Psoas muscle (tissue), 7 donors: ENCODE measurements at regions not wholly inside any gene's neighbourhood (a gene's known extent, or its start where the extent isn't known, plus 50 kb on each side); places are given as distances from the start of the nearest gene placed in this dataset.

ENCODE experiments used
- ATAC-seq, 4 donors: fragments of 200-7000 bp; cut with Tn5 transposase; one replicate each; pipeline ENCODE4 v1.9.1; 2020; ENCODE audit warnings: moderate library complexity in 3 of 4, mild to moderate bottlenecking in 2 of 4
- DNase-seq, 2 donors: peaks; one replicate each; pipeline ENCODE4 v3.0.0-alpha.2; 2020
- H3K27ac ChIP-seq: fragments of 200-600 bp; one replicate; pipeline ENCODE4 v1.8.0; 2022
- H3K27me3 ChIP-seq, 3 donors: fragments of 200-600 bp in 1 of 3; one replicate each; pipeline versions ENCODE4 v1.6.1 to v1.8.0; 2013 to 2022; ENCODE audit warnings: low read length in 2 of 3, mild to moderate bottlenecking in 2 of 3, moderate library complexity in 1 of 3; ENCODE audit not compliant: insufficient read depth in 3 of 3
- H3K36me3 ChIP-seq, 2 donors: fragments of 200-600 bp in 1 of 2; one replicate each; pipeline versions ENCODE4 v1.6.1 to v1.8.0; 2013 to 2022; ENCODE audit warnings: low read depth in 1 of 2, mild to moderate bottlenecking in 1 of 2, moderate library complexity in 1 of 2; ENCODE audit not compliant: insufficient read depth in 1 of 2
- H3K4me1 ChIP-seq: fragments of 200-600 bp; one replicate; pipeline ENCODE4 v1.8.0; 2022
- H3K4me3 ChIP-seq: fragments of 200-600 bp; one replicate; pipeline ENCODE4 v1.8.0; 2022; ENCODE audit warnings: mild to moderate bottlenecking
- H3K9me3 ChIP-seq: fragments of 200-600 bp; one replicate; pipeline ENCODE4 v1.8.0; 2022
- CTCF ChIP-seq: fragments of 200-600 bp; IDR thresholded peaks from one replicate; pipeline ENCODE4 v1.8.0; 2022; ENCODE audit warnings: antibody characterized with exemption
- WGBS, 3 donors: extraction: QIAGEN DNeasy Blood & Tissue Kit; methylation state at CpG; one replicate each; pipeline versions ENCODE4 v1.1.6 to v1.1.7; 2013; 5-methylcytosine and 5-hydroxymethylcytosine counted together
- intact Hi-C, 2 donors: fragments of 100-400 bp; cut with DNase I; formaldehyde crosslinking; loops; one replicate each; pipeline versions ENCODE4 v1.11.0 to v1.14.2; 2022
- donor health status: healthy with polysubstance abuse.
- donor health status: DM: no; HTN: no; CAD: no; lungs with moderate emphysema.
- donor health status: Bipolar disorder and iron deficiency.
- donor health status: healthy.
- donor health status: DM: yes; HTN: yes; CAD: no.
- donor health status: DM: no; HTN: no; CAD: no.
- donor health status: DM: yes; HTN: yes; CAD: no.

GRCh38 chr3:18724456-18724855 is 299.3 kb upstream of the SATB1 start:
- no peak for TF ChIP-seq CTCF
- intact Hi-C loops: no loop called here
- WGBS, 3 donors: 57 to 70% (median 66%) methylated on average over 2 of the region's 2 CpGs
- no peak for DNase-seq
- Histone ChIP-seq H3K4me1 (no peaks in the 10 kb centered on the region), H3K27ac (no peak overlapping the region), H3K9me3 (no peaks in the 10 kb centered on the region), H3K27me3 (no peaks in the 10 kb centered on the region), H3K36me3 (no peaks in the 10 kb centered on the region), H3K4me3 (no peak overlapping the region)
- no peak for ATAC-seq

GRCh38 chr3:18723206-18723810 is 298.2 kb upstream of the SATB1 start:
- H3K27me3 ChIP-seq: no peaks in the 10 kb centered on the region
- no peak overlapping the region for H3K27ac ChIP-seq
- ATAC-seq: no peak
- WGBS, 3 donors: 86 to 97% (median 93%) methylated on average over 1 of the region's 1 CpG
- intact Hi-C loops: no loop called here
- no peaks in the 10 kb centered on the region for H3K4me1 ChIP-seq
- no peaks in the 10 kb centered on the region for H3K36me3 ChIP-seq
- no peak overlapping the region for H3K4me3 ChIP-seq
- H3K9me3 ChIP-seq: no peaks in the 10 kb centered on the region
- TF ChIP-seq CTCF: no peak
- DNase-seq: no peak

GRCh38 chr3:18720543-18720942 is 295.4 kb upstream of the SATB1 start:
- Histone ChIP-seq H3K27ac (no peak overlapping the region), H3K9me3 (no peaks in the 10 kb centered on the region), H3K27me3 (no peaks in the 10 kb centered on the region), H3K36me3 (no peaks in the 10 kb centered on the region), H3K4me3 (no peak overlapping the region), H3K4me1 (no peaks in the 10 kb centered on the region)
- no peak for TF ChIP-seq CTCF
- ATAC-seq (no peak), DNase-seq (no peak)
- WGBS, 3 donors: 68 to 75% (median 74%) methylated on average over 5 of the region's 5 CpGs
- intact Hi-C loops: no loop called here

GRCh38 chr3:18717598-18717997 is 292.5 kb upstream of the SATB1 start:
- H3K4me1 ChIP-seq: no peaks in the 10 kb centered on the region
- intact Hi-C loops: no loop called here
- 44 to 64% (median 63%) methylated on average over 2 of the region's 2 CpGs for WGBS, 3 donors
- no peaks in the 10 kb centered on the region for H3K27me3 ChIP-seq
- H3K4me3 ChIP-seq: no peak overlapping the region
- no peaks in the 10 kb centered on the region for H3K36me3 ChIP-seq
- no peaks in the 10 kb centered on the region for H3K9me3 ChIP-seq
- H3K27ac ChIP-seq: no peak overlapping the region
- ATAC-seq: no peak
- TF ChIP-seq CTCF: no peak
- no peak for DNase-seq

GRCh38 chr3:18716821-18717220 is 291.7 kb upstream of the SATB1 start:
- WGBS, 3 donors: 43 to 67% (median 45%) methylated on average over 3 of the region's 3 CpGs
- DNase-seq (no peak), ATAC-seq (no peak)
- H3K27ac ChIP-seq: no peak overlapping the region
- no peak for TF ChIP-seq CTCF
- H3K27me3 ChIP-seq: no peaks in the 10 kb centered on the region
- H3K9me3 ChIP-seq: no peaks in the 10 kb centered on the region
- intact Hi-C loops: no loop called here
- no peaks in the 10 kb centered on the region for H3K4me1 ChIP-seq
- no peak overlapping the region for H3K4me3 ChIP-seq
- no peaks in the 10 kb centered on the region for H3K36me3 ChIP-seq
